ENCODE measurements at regions not wholly inside any gene's neighbourhood (a gene's known extent, or its start where the extent isn't known, plus 50 kb on each side); places are given as distances from the start of the nearest gene placed in this dataset.

GRCh38 chr1:219717536-219717935 is 104.6 kb upstream of the ZC3H11B start:
- TF ChIP-seq TAF1 (IDR thresholded peaks at IDR 0.05; ENCODE audit: borderline replicate concordance, low read depth, low read length) (no peak), GABPA (IDR thresholded peaks at IDR 0.05; ENCODE audit: low read depth) (no peak), ZNF592 (IDR thresholded peaks at IDR 0.05) (no peak)

Measured in GM12878 (cell line).